A549 (cell line): ENCODE measurements at regions not wholly inside any gene's neighbourhood (a gene's known extent, or its start where the extent isn't known, plus 50 kb on each side); places are given as distances from the start of the nearest gene placed in this dataset.

Source experiments
- BHLHE40 ChIP-seq: IDR thresholded peaks from 2 replicates; pipeline ENCODE4 v1.6.1; 2012; ENCODE audit warnings: low read depth, low read length, inconsistent platforms
- CHD2 ChIP-seq: fragments of 150-350 bp; IDR thresholded peaks from 2 replicates; pipeline ENCODE4 v1.6.1; 2014; ENCODE audit warnings: low read length; ENCODE audit not compliant: partially characterized antibody
- CTCF ChIP-seq: fragments of >200 bp; sonication (Bioruptor Twin); formaldehyde crosslinking; IDR thresholded peaks from 3 replicates; pipeline ENCODE4 v1.5.1; 2016
- HDAC2 ChIP-seq: fragments of 200-600 bp; sonication (generic); IDR thresholded peaks from 2 replicates; pipeline ENCODE4 v1.6.1; 2016
- KDM1A ChIP-seq: fragments of 200-600 bp; sonication (generic); IDR thresholded peaks from 2 replicates; pipeline ENCODE4 v1.6.1; 2016; ENCODE audit warnings: low read depth, mild to moderate bottlenecking
- POLR2AphosphoS2 ChIP-seq: conservative IDR thresholded peaks from 2 replicates; pipeline ENCODE4 v1.6.1; 2012; ENCODE audit warnings: low read length, improper control_type of control experiment, inconsistent platforms
- USF2 ChIP-seq: fragments of 450-650 bp; IDR thresholded peaks from 2 replicates; pipeline ENCODE4 v1.6.1; 2014; ENCODE audit warnings: antibody characterized with exemption

- TF ChIP-seq BHLHE40 (no peak), USF2 (no peak), HDAC2 (no peak), CHD2 (no peak), KDM1A (no peak), CTCF (no peak), POLR2AphosphoS2 (no peak)
Observed at GRCh38 chr7:115191526-115191925, 269.6 kb downstream of the MDFIC start.
